Trophoblast cell (in vitro differentiated cells and primary cell): ENCODE measurements at regions not wholly inside any gene's neighbourhood (a gene's known extent, or its start where the extent isn't known, plus 50 kb on each side); places are given as distances from the start of the nearest gene placed in this dataset.
"Not testable (repeated sequence)": the region's sequence is repeated elsewhere in the genome, so short reads cannot be mapped to it uniquely, and the experiment has no call there.

Experiments used
- DNase-seq, 2 donors: peaks; one replicate each; pipeline ENCODE4 v3.0.0-alpha.2; 2016
- H2AFZ ChIP-seq: 2 replicates; pipeline ENCODE4 v1.6.1; 2013; ENCODE audit warnings: low read length, moderate library complexity, mild to moderate bottlenecking; ENCODE audit not compliant: insufficient read depth, poor library complexity
- H2AK5ac ChIP-seq: 2 replicates; pipeline ENCODE4 v1.6.1; 2013; ENCODE audit warnings: mild to moderate bottlenecking, low read length
- H2BK120ac ChIP-seq: 2 replicates; pipeline ENCODE4 v1.6.1; 2013; ENCODE audit warnings: low read length, mild to moderate bottlenecking, moderate library complexity; ENCODE audit not compliant: insufficient read depth, poor library complexity
- H2BK12ac ChIP-seq: 2 replicates; pipeline ENCODE4 v1.6.1; 2013; ENCODE audit warnings: mild to moderate bottlenecking, low read length, moderate library complexity
- H2BK5ac ChIP-seq: 2 replicates; pipeline ENCODE4 v1.6.1; 2013; ENCODE audit warnings: low read length, low read depth, moderate library complexity, mild to moderate bottlenecking; ENCODE audit not compliant: poor library complexity
- H3K14ac ChIP-seq: 2 replicates; pipeline ENCODE4 v1.6.1; 2013; ENCODE audit warnings: mild to moderate bottlenecking, low read length
- H3K18ac ChIP-seq: 2 replicates; pipeline ENCODE4 v1.6.1; 2013; ENCODE audit warnings: mild to moderate bottlenecking, low read length
- H3K23ac ChIP-seq: 2 replicates; pipeline ENCODE4 v1.6.1; 2013; ENCODE audit warnings: low read length
- H3K27ac ChIP-seq: 2 replicates; pipeline ENCODE4 v1.5.1; 2013; ENCODE audit warnings: low read depth, mild to moderate bottlenecking, inconsistent platforms, low read length, moderate library complexity
- H3K27me3 ChIP-seq: 2 replicates; pipeline ENCODE4 v1.6.1; 2013; ENCODE audit warnings: inconsistent platforms, mild to moderate bottlenecking, low read length, moderate library complexity; ENCODE audit not compliant: insufficient read depth
- H3K36me3 ChIP-seq, 2 experiments: 1 replicate in 1 of 2; 2 replicates in 1 of 2; pipeline ENCODE4 v1.6.1; 2013; ENCODE audit warnings: low read length in 2 of 2, mild to moderate bottlenecking in 2 of 2, moderate library complexity in 1 of 2; ENCODE audit not compliant: insufficient read depth in 2 of 2, control insufficient read depth in 1 of 2
- H3K4ac ChIP-seq: 2 replicates; pipeline ENCODE4 v1.6.1; 2013; ENCODE audit warnings: low read depth, mild to moderate bottlenecking, low read length, moderate library complexity
- H3K4me1 ChIP-seq, 2 experiments: 1 replicate in 1 of 2; 2 replicates in 1 of 2; pipeline ENCODE4 v1.6.1; 2013; ENCODE audit warnings: low read length in 2 of 2, mild to moderate bottlenecking in 2 of 2, moderate library complexity in 1 of 2; ENCODE audit not compliant: insufficient read depth in 2 of 2, control insufficient read depth in 1 of 2
- H3K4me2 ChIP-seq: 2 replicates; pipeline ENCODE4 v1.6.1; 2013; ENCODE audit warnings: inconsistent platforms, mild to moderate bottlenecking, low read length, moderate library complexity
- H3K4me3 ChIP-seq: 2 replicates; pipeline ENCODE4 v1.5.1; 2013; ENCODE audit warnings: mild to moderate bottlenecking, low read depth, low read length, inconsistent platforms
- H3K79me1 ChIP-seq: one replicate; pipeline ENCODE4 v1.6.1; 2013; ENCODE audit warnings: low read length
- H3K79me2 ChIP-seq: 2 replicates; pipeline ENCODE4 v1.6.1; 2013; ENCODE audit warnings: low read length, mild to moderate bottlenecking; ENCODE audit not compliant: control insufficient read depth, insufficient read depth, poor library complexity
- H3K9ac ChIP-seq: 2 replicates; pipeline ENCODE4 v1.6.1; 2013; ENCODE audit warnings: mild to moderate bottlenecking, low read length
- H3K9me3 ChIP-seq: 2 replicates; pipeline ENCODE4 v1.6.1; 2013; ENCODE audit warnings: low read depth, mild to moderate bottlenecking, control low read depth, inconsistent platforms, low read length; ENCODE audit not compliant: insufficient read depth
- H4K12ac ChIP-seq: 2 replicates; pipeline ENCODE4 v1.6.1; 2013; ENCODE audit warnings: low read depth, mild to moderate bottlenecking, low read length, moderate library complexity
- H4K8ac ChIP-seq: 2 replicates; pipeline ENCODE4 v1.6.1; 2013; ENCODE audit warnings: low read depth, mild to moderate bottlenecking, low read length, moderate library complexity
- H4K91ac ChIP-seq: one replicate; pipeline ENCODE4 v1.6.1; 2013; ENCODE audit warnings: low read depth, mild to moderate bottlenecking, low read length, moderate library complexity
- WGBS: extraction: QIAGEN DNeasy Blood & Tissue Kit; methylation state at CpG from one replicate; pipeline ENCODE4 v1.1.7; 2013; ENCODE audit warnings: missing lambda C conversion rate; ENCODE audit not compliant: insufficient read length, insufficient coverage; ENCODE audit errors: extremely low coverage; 5-methylcytosine and 5-hydroxymethylcytosine counted together

DNA sequence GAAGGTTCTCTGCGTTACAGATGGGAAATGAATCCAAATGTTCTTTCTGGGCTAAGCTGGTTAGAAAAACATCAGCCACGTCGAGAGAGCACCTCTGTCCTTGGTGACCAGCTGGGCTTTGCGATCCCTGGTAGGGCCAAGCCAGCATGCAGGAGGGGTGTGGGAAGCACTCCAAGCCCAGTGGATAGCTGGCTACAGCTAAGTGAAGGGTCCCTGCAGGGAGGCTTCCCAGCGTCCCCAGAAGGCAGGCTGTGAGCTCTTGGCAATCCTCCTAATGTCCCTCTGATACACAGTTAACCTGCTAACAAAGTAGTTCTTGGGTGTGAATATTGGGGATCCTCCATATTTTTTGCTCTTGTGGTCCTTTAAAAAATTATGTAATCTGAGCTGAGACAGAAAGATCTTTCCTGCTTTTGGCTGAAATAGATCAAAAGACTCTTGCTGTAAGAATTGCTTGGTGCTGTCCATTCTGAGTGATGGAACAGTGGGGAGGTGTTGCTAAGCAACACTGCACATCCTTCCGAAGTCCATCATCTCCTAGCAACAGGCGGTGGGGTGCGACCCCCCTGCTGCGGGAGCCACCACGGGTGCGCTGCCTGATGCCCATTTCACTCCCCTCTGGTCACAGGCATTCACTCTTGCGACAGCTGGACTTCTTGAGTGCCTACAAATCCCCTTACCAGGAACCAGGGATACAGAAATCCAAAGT lies 88.5 kb upstream of the UXS1 start:
- Histone ChIP-seq H4K8ac (no peak overlapping the region), H3K36me3 (no peaks in the 10 kb centered on the region), H4K91ac (peak overlapping the region; percentile 32), H3K23ac (no peak overlapping the region), H2BK120ac (no peak overlapping the region), H4K12ac (no peak overlapping the region), H2AK5ac (no peak overlapping the region), H3K9me3 (no peaks in the 10 kb centered on the region), H2AFZ (no peak overlapping the region), H3K79me2 (no peaks in the 10 kb centered on the region), H3K27me3 (no peaks in the 10 kb centered on the region), H2BK12ac (peak overlapping the region; percentile 75), H3K4me1 (peaks cover 17 to 20% of the 10 kb centered on the region in 2 experiments), H3K4ac (no peak overlapping the region), H3K18ac (no peak overlapping the region), H3K27ac (no peak overlapping the region), H3K14ac (no peak overlapping the region), H3K4me3 (no peak overlapping the region), H3K79me1 (peaks cover 7% of the 10 kb centered on the region), H3K9ac (no peak overlapping the region), H2BK5ac (no peak overlapping the region), H3K4me2 (no peak overlapping the region)
- no peak for DNase-seq
- WGBS = no CpG with 5 or more reads among the region's 12 CpGs

DNA sequence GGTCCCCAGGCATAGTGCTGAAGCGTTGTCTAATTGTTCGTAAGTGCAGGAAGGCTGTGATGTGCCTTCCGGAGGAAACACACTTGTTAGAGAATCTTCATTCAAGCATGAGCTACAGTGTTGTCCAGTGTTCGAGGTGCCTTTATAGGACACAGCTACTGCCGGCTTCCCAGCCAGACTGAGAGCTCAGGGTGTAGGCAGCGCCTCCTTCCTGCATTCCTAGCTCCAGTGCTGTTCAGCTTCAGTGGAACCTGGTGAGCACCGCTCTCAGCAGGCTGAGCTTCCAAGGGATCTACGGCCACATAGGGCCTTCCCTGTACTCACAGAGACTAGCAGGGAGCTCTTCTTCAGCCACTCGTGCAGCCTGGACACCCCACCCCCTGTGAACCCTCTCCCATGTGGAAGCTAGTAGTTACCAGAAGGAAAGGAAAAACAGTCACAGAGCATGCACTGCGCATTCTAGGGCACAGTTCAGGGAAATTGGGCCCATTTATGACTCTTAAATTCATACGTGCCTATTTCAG lies 87.9 kb upstream of the UXS1 start:
- WGBS = no CpG with 5 or more reads among the region's 11 CpGs
- H3K79me2 ChIP-seq, H3K4me3 ChIP-seq, H3K36me3 ChIP-seq, DNase-seq, H4K12ac ChIP-seq, H3K4ac ChIP-seq, H2AK5ac ChIP-seq, H3K79me1 ChIP-seq, H4K91ac ChIP-seq, H3K4me2 ChIP-seq, H3K9me3 ChIP-seq, H3K23ac ChIP-seq, H2BK120ac ChIP-seq, H3K27me3 ChIP-seq, H3K14ac ChIP-seq, H4K8ac ChIP-seq, H2BK5ac ChIP-seq, H3K27ac ChIP-seq, H2AFZ ChIP-seq, H3K18ac ChIP-seq, H2BK12ac ChIP-seq, H3K9ac ChIP-seq: not testable (repeated sequence)
- peaks cover 17 to 20% of the 10 kb centered on the region in 2 experiments for H3K4me1 ChIP-seq

DNA sequence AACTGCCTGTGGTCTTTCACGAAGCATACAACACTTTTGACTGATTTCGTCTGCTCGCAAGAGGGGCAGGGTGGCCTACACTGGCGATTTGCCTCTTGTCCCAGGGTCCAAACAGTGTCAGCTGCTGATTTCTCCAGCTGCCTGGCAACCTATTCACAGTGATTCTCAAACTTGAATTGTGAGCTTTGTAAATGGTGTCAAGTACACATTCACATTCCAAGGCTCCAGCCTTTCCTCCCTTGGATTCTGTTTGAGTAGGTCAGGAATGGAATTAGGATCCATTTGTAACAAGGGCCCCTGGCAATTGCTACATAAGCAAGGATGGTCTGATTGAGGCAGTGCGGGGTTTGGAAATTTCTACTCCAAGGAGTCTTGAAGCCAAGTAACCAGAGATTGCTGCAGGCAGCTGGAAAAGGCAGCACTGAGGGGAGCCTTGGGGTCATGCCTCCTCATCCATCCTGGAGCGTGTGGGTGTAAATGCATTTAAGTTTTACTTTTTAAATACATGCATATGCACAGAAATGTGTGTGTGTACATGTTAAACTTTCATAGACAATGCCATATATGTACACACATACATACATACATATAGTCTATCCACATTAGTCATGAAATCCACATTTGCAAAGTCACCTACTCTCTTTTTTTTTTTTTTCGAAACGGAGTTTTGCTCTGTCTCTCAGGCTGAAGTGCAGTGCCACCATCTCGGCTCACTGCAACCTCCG lies 86.8 kb upstream of the UXS1 start:
- Histone ChIP-seq H3K9ac (no peak overlapping the region), H3K4ac (no peak overlapping the region), H2AK5ac (no peak overlapping the region), H3K14ac (no peak overlapping the region), H2BK120ac (no peak overlapping the region), H3K4me2 (no peak overlapping the region), H3K79me1 (peaks cover 7% of the 10 kb centered on the region), H3K79me2 (no peaks in the 10 kb centered on the region), H4K91ac (no peak overlapping the region), H3K36me3 (no peaks in the 10 kb centered on the region), H2BK5ac (no peak overlapping the region), H4K8ac (no peak overlapping the region), H3K18ac (no peak overlapping the region), H3K27me3 (no peaks in the 10 kb centered on the region), H2BK12ac (peak overlapping the region; percentile 43), H4K12ac (no peak overlapping the region), H3K23ac (no peak overlapping the region), H3K4me1 (peaks cover 17 to 20% of the 10 kb centered on the region in 2 experiments), H2AFZ (no peak overlapping the region), H3K27ac (no peak overlapping the region), H3K9me3 (no peaks in the 10 kb centered on the region), H3K4me3 (no peak overlapping the region)
- WGBS = no CpG with 5 or more reads among the region's 10 CpGs
- DNase-seq = no peak

DNA sequence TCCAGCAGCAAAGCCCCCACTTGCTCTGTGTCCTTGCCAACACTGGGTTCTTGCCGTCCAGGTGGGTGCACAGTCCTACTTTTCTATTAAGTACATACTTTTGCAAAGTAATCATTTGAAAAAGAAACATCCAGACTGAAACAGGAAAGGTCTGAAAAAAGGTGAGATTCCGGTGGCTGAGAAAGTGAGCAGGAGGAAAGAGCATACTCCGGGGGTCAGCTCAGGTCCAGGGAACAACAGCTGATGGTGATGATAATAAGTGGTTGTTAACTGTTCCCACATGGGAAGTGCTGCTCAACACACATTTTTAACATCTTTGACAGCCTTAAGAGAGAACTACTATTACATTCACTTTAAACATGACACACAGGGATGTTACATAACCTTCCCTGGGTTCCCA lies 86.1 kb upstream of the UXS1 start:
- Histone ChIP-seq H3K36me3 (no peaks in the 10 kb centered on the region), H3K9ac (no peak overlapping the region), H3K27me3 (no peaks in the 10 kb centered on the region), H3K79me2 (no peaks in the 10 kb centered on the region), H2AK5ac (no peak overlapping the region), H3K4ac (no peak overlapping the region), H3K18ac (no peak overlapping the region), H2BK120ac (no peak overlapping the region), H3K9me3 (no peaks in the 10 kb centered on the region), H3K4me2 (no peak overlapping the region), H3K23ac (no peak overlapping the region), H3K27ac (no peak overlapping the region), H3K4me1 (peaks cover 17 to 20% of the 10 kb centered on the region in 2 experiments), H3K79me1 (peaks cover 7% of the 10 kb centered on the region), H4K91ac (no peak overlapping the region), H4K8ac (no peak overlapping the region), H3K4me3 (no peak overlapping the region), H2BK12ac (no peak overlapping the region), H3K14ac (no peak overlapping the region), H2BK5ac (no peak overlapping the region), H4K12ac (no peak overlapping the region), H2AFZ (no peak overlapping the region)
- no CpG with 5 or more reads among the region's 3 CpGs for WGBS
- peak in 1 of 2 donors; percentile 0 for DNase-seq
